ENCODE measurements at regions not wholly inside any gene's neighbourhood (a gene's known extent, or its start where the extent isn't known, plus 50 kb on each side); places are given as distances from the start of the nearest gene placed in this dataset.

GRCh38 chr4:103324811-103325210 lies 126.7 kb upstream of the CENPE start:
- no peak overlapping the region for H3K4me3 ChIP-seq (ENCODE audit: low read depth, low read length)
- H3K27me3 ChIP-seq (ENCODE audit: control insufficient read depth, insufficient read depth, low read length) = no peaks in the 10 kb centered on the region
- no peak for DNase-seq (ENCODE audit: low read depth)
- CTCF ChIA-PET = no interaction called here
- no peak for TF ChIP-seq CTCF (IDR thresholded peaks at IDR 0.05; ENCODE audit: insufficient read depth, low read depth, low read length)
- POLR2A ChIA-PET = no interaction called here
- H3K36me3 ChIP-seq (ENCODE audit: control insufficient read depth, insufficient read depth, low read length) = no peaks in the 10 kb centered on the region

DNA sequence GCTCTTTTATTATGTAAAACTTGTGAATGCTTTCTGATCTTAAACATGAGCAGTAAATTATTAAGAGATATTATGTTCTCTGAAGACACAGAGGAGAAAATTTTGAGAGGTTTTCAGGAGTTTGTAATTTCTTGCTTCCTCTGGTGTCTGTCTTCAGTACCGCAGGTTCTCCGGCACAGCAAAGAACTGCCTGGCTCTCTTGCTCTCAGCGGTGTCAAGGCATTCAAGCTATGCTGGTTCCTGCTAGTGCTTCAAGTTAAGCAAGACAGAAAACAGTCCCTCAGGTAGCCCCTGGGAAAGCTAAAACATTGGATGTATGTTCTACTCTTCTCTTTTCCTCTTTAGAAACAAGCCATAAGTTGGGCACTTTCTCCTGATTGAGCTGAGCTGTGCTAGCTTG lies 120.2 kb upstream of the CENPE start:
- TF ChIP-seq CTCF (IDR thresholded peaks at IDR 0.05; ENCODE audit: insufficient read depth, low read depth, low read length) = no peak
- ChIA-PET POLR2A (no interaction called here), CTCF (interaction anchor here (1.0 kb wide), 1 partner anchor 14 kb away, joined by 3 read pairs; no protein-coding TSS in a partner anchor)
- H3K36me3 ChIP-seq (ENCODE audit: control insufficient read depth, insufficient read depth, low read length) = no peaks in the 10 kb centered on the region
- H3K4me3 ChIP-seq (ENCODE audit: low read depth, low read length) = no peak overlapping the region
- H3K27me3 ChIP-seq (ENCODE audit: control insufficient read depth, insufficient read depth, low read length) = no peaks in the 10 kb centered on the region
- no peak for DNase-seq (ENCODE audit: low read depth)

DNA sequence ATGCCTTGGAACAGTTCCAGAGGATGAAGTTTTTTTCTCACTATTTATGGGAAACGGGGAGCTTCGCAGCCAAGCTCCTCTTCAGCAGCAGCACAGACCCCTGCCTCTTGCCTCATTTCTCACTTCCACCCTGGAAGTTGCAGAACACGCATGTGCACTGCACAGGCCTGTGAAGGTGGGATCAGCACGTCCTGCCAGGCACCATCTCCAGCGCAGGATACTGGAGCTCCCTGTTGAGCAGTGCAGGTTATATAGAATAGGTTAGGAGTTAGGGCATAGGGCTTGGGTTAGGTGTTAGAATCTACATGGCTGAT lies 110.1 kb upstream of the CENPE start:
- Histone ChIP-seq H3K4me3 (ENCODE audit: low read depth, low read length) (no peak overlapping the region), H3K27me3 (ENCODE audit: control insufficient read depth, insufficient read depth, low read length) (no peaks in the 10 kb centered on the region), H3K36me3 (ENCODE audit: control insufficient read depth, insufficient read depth, low read length) (no peaks in the 10 kb centered on the region)
- no peak for DNase-seq (ENCODE audit: low read depth)
- POLR2A ChIA-PET = no interaction called here
- TF ChIP-seq CTCF (IDR thresholded peaks at IDR 0.05; ENCODE audit: insufficient read depth, low read depth, low read length) = no peak
- CTCF ChIA-PET = no interaction called here

DNA sequence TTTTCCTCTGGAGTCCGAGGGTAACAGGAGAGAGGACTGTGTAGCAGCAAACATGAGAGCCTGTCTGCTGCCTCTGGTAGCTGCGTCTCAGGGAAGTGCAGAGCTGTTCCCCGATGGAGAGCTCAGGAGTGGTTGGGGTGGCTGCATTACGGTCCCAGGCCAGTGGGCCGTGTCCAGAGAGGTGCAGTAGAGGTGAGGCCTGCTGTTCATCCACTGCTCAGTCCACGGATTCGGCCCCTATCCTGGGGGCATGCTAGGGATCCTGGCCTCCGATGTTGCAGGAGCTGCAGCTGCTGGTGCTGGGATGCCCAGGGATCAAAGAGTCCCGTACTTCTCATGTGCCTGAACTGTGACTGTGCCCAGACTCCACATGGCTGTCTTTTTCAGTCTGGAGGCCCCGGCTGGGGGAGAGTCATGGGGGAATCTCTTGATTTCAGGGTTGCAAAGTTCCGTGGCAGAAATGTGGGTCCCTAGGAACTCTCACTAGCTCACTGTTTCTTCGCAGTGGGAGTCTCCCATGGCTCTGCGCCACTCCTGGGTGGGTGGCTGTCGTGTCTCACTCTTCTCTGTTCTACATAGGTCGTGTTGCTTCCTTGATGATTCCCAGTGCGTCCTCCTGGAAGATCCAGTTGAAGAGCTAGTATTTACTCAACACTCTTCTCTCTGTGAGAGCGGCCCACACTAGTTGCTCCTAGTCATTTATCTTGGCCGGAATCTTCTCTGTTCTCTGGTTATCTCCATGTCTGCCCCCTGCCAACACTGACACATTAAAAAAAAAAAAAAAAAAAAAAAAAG lies 109.5 kb upstream of the CENPE start:
- POLR2A ChIA-PET = no interaction called here
- CTCF ChIA-PET = no interaction called here

DNA sequence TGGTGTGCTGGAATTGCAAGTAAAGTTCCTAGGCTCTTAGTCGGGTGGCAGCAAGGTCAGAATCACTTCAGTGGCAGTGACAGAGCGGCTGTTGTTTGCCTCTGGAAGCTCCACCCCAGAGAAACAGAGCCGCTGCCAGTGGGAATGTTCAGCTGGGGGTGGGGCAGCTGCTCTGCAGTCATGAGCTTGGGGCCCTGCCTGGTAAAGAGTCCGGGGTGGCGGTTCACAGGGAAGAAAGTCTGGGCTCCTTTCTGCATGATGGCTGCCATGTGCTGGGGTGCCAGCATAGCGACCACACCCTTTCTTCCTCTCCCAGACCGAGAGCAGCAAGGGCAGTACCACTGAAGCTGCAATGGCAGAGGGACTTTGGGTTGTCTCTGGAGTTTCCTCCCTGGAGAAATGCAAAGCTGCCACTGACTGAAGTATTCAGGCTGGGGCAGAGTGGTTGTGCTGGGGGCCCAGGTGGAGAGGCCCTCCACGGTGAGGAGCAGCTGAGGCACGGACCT lies 108.8 kb upstream of the CENPE start:
- H3K27me3 ChIP-seq (ENCODE audit: control insufficient read depth, insufficient read depth, low read length) = no peaks in the 10 kb centered on the region
- CTCF ChIA-PET = no interaction called here
- H3K36me3 ChIP-seq (ENCODE audit: control insufficient read depth, insufficient read depth, low read length) = no peaks in the 10 kb centered on the region
- POLR2A ChIA-PET = no interaction called here
- DNase-seq (ENCODE audit: low read depth) = no peak
- H3K4me3 ChIP-seq (ENCODE audit: low read depth, low read length) = no peak overlapping the region
- TF ChIP-seq CTCF (IDR thresholded peaks at IDR 0.05; ENCODE audit: insufficient read depth, low read depth, low read length) = no peak

More for the DNA sequence above, 109.5 kb upstream of the CENPE start:
- TF ChIP-seq CTCF (IDR thresholded peaks at IDR 0.05; ENCODE audit: insufficient read depth, low read depth, low read length) = no peak
- Histone ChIP-seq H3K4me3 (ENCODE audit: low read depth, low read length) (no peak overlapping the region), H3K36me3 (ENCODE audit: control insufficient read depth, insufficient read depth, low read length) (no peaks in the 10 kb centered on the region), H3K27me3 (ENCODE audit: control insufficient read depth, insufficient read depth, low read length) (no peaks in the 10 kb centered on the region)
- no peak for DNase-seq (ENCODE audit: low read depth)

All from BJ (cell line).